H9 (cell line): ENCODE measurements at regions not wholly inside any gene's neighbourhood (a gene's known extent, or its start where the extent isn't known, plus 50 kb on each side); places are given as distances from the start of the nearest gene placed in this dataset.

Source experiments
- DNase-seq: peaks from one replicate; pipeline ENCODE4 v3.0.0-alpha.2; 2017
- H2AFZ ChIP-seq: one replicate; pipeline ENCODE4 v1.6.1; 2013; ENCODE audit warnings: mild to moderate bottlenecking, low read length, control low read depth, moderate library complexity
- H2AK5ac ChIP-seq: 2 replicates; pipeline ENCODE4 v1.6.1; 2013; ENCODE audit warnings: low read length, control low read depth, mixed read lengths; ENCODE audit not compliant: insufficient read length
- H2BK120ac ChIP-seq: one replicate; pipeline ENCODE4 v1.6.1; 2013; ENCODE audit warnings: low read depth, mild to moderate bottlenecking, low read length, control low read depth, inconsistent platforms; ENCODE audit not compliant: poor library complexity, severe bottlenecking
- H2BK12ac ChIP-seq: 2 replicates; pipeline ENCODE4 v1.6.1; 2013; ENCODE audit warnings: low read length, control low read depth, mixed read lengths, low read depth; ENCODE audit not compliant: insufficient read length
- H2BK15ac ChIP-seq: 2 replicates; pipeline ENCODE4 v1.6.1; 2013; ENCODE audit warnings: low read depth, low read length, control low read depth
- H2BK20ac ChIP-seq: one replicate; pipeline ENCODE4 v1.6.1; 2013; ENCODE audit warnings: low read depth, mild to moderate bottlenecking, low read length, control low read depth, inconsistent platforms; ENCODE audit not compliant: poor library complexity, severe bottlenecking
- H2BK5ac ChIP-seq: 2 replicates; pipeline ENCODE4 v1.6.1; 2013; ENCODE audit warnings: low read length, control low read depth, mixed read lengths; ENCODE audit not compliant: insufficient read length
- H3K14ac ChIP-seq: 2 replicates; pipeline ENCODE4 v1.6.1; 2013; ENCODE audit warnings: low read length, control low read depth; ENCODE audit not compliant: insufficient read depth
- H3K18ac ChIP-seq: 2 replicates; pipeline ENCODE4 v1.6.1; 2013; ENCODE audit warnings: low read depth, mild to moderate bottlenecking, mixed read lengths, low read length, control low read depth; ENCODE audit not compliant: insufficient read length
- H3K23ac ChIP-seq: 2 replicates; pipeline ENCODE4 v1.6.1; 2013; ENCODE audit warnings: low read length, control low read depth, mixed read lengths, low read depth; ENCODE audit not compliant: insufficient read length
- H3K23me2 ChIP-seq: 2 replicates; pipeline ENCODE4 v1.6.1; 2013; ENCODE audit warnings: low read depth, mild to moderate bottlenecking, mixed read lengths, low read length, control low read depth; ENCODE audit not compliant: insufficient read length, poor library complexity, severe bottlenecking
- H3K27ac ChIP-seq: 2 replicates; pipeline ENCODE4 v1.5.1; 2013; ENCODE audit warnings: low read length, control low read depth, mixed read lengths, low read depth; ENCODE audit not compliant: insufficient read length
- H3K27me3 ChIP-seq: 2 replicates; pipeline ENCODE4 v1.6.1; 2013; ENCODE audit warnings: low read length, control low read depth, inconsistent platforms; ENCODE audit not compliant: insufficient read depth
- H3K4ac ChIP-seq: 2 replicates; pipeline ENCODE4 v1.6.1; 2013; ENCODE audit warnings: low read depth, mild to moderate bottlenecking, control low read depth, inconsistent platforms, low read length, moderate library complexity
- H3K4me1 ChIP-seq: 2 replicates; pipeline ENCODE4 v1.6.1; 2013; ENCODE audit warnings: low read length, control low read depth, inconsistent platforms; ENCODE audit not compliant: insufficient read depth
- H3K4me2 ChIP-seq: 2 replicates; pipeline ENCODE4 v1.6.1; 2013; ENCODE audit warnings: low read length, control low read depth, mixed read lengths; ENCODE audit not compliant: insufficient read length, insufficient read depth
- H3K56ac ChIP-seq: 2 replicates; pipeline ENCODE4 v1.6.1; 2013; ENCODE audit warnings: low read depth, mild to moderate bottlenecking, mixed read lengths, low read length, control low read depth; ENCODE audit not compliant: insufficient read length
- H3K79me1 ChIP-seq: 2 replicates; pipeline ENCODE4 v1.6.1; 2013; ENCODE audit warnings: low read depth, mild to moderate bottlenecking, moderate library complexity, low read length, control low read depth, inconsistent platforms; ENCODE audit not compliant: insufficient read depth, poor library complexity, severe bottlenecking
- H3K79me2 ChIP-seq: 2 replicates; pipeline ENCODE4 v1.6.1; 2013; ENCODE audit warnings: low read length, control low read depth, inconsistent platforms; ENCODE audit not compliant: insufficient read depth
- H3K9ac ChIP-seq: 2 replicates; pipeline ENCODE4 v1.6.1; 2013; ENCODE audit warnings: low read length, control low read depth, mixed read lengths; ENCODE audit not compliant: insufficient read length; ENCODE audit errors: extremely low read depth
- H3K9me3 ChIP-seq: one replicate; pipeline ENCODE4 v1.6.1; 2013; ENCODE audit warnings: low read depth, low read length, inconsistent platforms; ENCODE audit not compliant: control insufficient read depth
- H3T11ph ChIP-seq: one replicate; pipeline ENCODE4 v1.6.1; 2013; ENCODE audit warnings: mild to moderate bottlenecking, low read length, control low read depth, inconsistent platforms
- H4K20me1 ChIP-seq: one replicate; pipeline ENCODE4 v1.6.1; 2013; ENCODE audit not compliant: control insufficient read depth, insufficient read length, insufficient read depth
- H4K5ac ChIP-seq: 2 replicates; pipeline ENCODE4 v1.6.1; 2013; ENCODE audit warnings: low read depth, mild to moderate bottlenecking, mixed read lengths, low read length, control low read depth; ENCODE audit not compliant: insufficient read length
- H4K8ac ChIP-seq: replicated peaks from 2 replicates; pipeline ENCODE4 v1.6.1; 2013; ENCODE audit warnings: low read length, control low read depth, mixed read lengths, low read depth; ENCODE audit not compliant: insufficient read length
- H4K91ac ChIP-seq: 2 replicates; pipeline ENCODE4 v1.6.1; 2013; ENCODE audit warnings: low read depth, mild to moderate bottlenecking, moderate library complexity, mixed read lengths, low read length, control low read depth; ENCODE audit not compliant: insufficient read length
- H3K27ac Mint-ChIP-seq, 3 experiments: 2 replicates in 2 of 3; 3 replicates in 1 of 3; pipeline ENCODE4 v1.8.0; 2020 to 2021; ENCODE audit warnings: mixed read lengths in 3 of 3, mild to moderate bottlenecking in 1 of 3, moderate library complexity in 1 of 3
- H3K27me3 Mint-ChIP-seq: 2 replicates; pipeline ENCODE4 v1.8.0; 2021; ENCODE audit warnings: low read depth, mild to moderate bottlenecking, moderate library complexity, mixed read lengths
- H3K36me3 Mint-ChIP-seq, 3 experiments: 2 replicates in 2 of 3; 3 replicates in 1 of 3; pipeline ENCODE4 v1.8.0; 2020 to 2021; ENCODE audit warnings: low read depth in 3 of 3, mixed read lengths in 3 of 3; ENCODE audit not compliant: insufficient read depth in 1 of 3
- H3K4me1 Mint-ChIP-seq, 2 experiments: 2 replicates each; pipeline ENCODE4 v1.8.0; 2020; ENCODE audit warnings: mixed read lengths in 2 of 2
- H3K4me3 Mint-ChIP-seq, 2 experiments: 2 replicates in 1 of 2; 3 replicates in 1 of 2; pipeline ENCODE4 v1.8.0; 2020 to 2021; ENCODE audit warnings: mild to moderate bottlenecking in 2 of 2, mixed read lengths in 2 of 2, moderate library complexity in 1 of 2
- H3K9me3 Mint-ChIP-seq, 2 experiments: 2 replicates in 1 of 2; 3 replicates in 1 of 2; pipeline ENCODE4 v1.8.0; 2020; ENCODE audit warnings: mild to moderate bottlenecking in 2 of 2, mixed read lengths in 2 of 2, moderate library complexity in 1 of 2
- WGBS: extraction: QIAGEN DNeasy Blood & Tissue Kit; methylation state at CpG from one replicate; pipeline ENCODE4 v1.1.7; 2013; ENCODE audit warnings: missing lambda C conversion rate, low lambda C conversion rate, mixed read lengths; ENCODE audit not compliant: insufficient read length; ENCODE audit errors: extremely low coverage; 5-methylcytosine and 5-hydroxymethylcytosine counted together
- TF ChIP-seq, protein P1 (sequence below): fragments of 200-600 bp; sonication (generic); conservative IDR thresholded peaks from 3 replicates; pipeline ENCODE4 v1.8.0; 2021; ENCODE audit warnings: antibody characterized with exemption, mild to moderate bottlenecking

DNA sequence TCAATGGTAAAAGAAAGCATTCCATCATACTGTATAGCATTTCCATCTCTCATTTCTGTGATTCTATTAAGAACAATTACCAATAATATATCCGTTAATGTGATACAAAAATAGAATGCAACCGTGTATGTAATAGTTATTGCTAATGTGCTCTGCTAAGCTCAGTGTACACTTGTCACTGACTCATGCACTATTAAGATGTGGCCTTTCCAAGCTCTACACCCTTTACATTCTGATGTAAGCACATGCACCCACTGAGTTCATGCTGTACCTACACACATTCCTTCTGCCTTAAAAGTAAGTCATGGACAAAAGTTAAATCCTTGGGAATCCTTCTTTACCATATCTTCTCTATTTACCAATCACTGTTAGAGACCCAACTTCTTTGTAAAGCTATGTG lies 319.1 kb downstream of the ZSWIM6 start:
- Histone ChIP-seq H2AK5ac (no peak overlapping the region), H3K4me2 (no peak overlapping the region), H4K91ac (no peak overlapping the region), H3K79me1 (no peaks in the 10 kb centered on the region), H3T11ph (no peak overlapping the region), H2BK20ac (no peak overlapping the region), H4K20me1 (no peaks in the 10 kb centered on the region), H2BK15ac (no peak overlapping the region), H3K27ac (no peak overlapping the region), H3K9ac (no peak overlapping the region), H2BK120ac (no peak overlapping the region), H3K23me2 (no peaks in the 10 kb centered on the region), H3K4ac (no peak overlapping the region), H3K56ac (no peak overlapping the region), H2AFZ (no peak overlapping the region), H2BK5ac (no peak overlapping the region), H3K4me1 (no peaks in the 10 kb centered on the region; the same call in 1 of the 2 replicates), H3K79me2 (no peaks in the 10 kb centered on the region), H3K18ac (no peak overlapping the region), H4K8ac (no peak overlapping the region), H3K27me3 (no peaks in the 10 kb centered on the region), H3K14ac (no peak overlapping the region), H3K23ac (no peak overlapping the region), H3K9me3 (no peaks in the 10 kb centered on the region), H2BK12ac (no peak overlapping the region), H4K5ac (no peak overlapping the region)
- TF ChIP-seq, protein P1, sequence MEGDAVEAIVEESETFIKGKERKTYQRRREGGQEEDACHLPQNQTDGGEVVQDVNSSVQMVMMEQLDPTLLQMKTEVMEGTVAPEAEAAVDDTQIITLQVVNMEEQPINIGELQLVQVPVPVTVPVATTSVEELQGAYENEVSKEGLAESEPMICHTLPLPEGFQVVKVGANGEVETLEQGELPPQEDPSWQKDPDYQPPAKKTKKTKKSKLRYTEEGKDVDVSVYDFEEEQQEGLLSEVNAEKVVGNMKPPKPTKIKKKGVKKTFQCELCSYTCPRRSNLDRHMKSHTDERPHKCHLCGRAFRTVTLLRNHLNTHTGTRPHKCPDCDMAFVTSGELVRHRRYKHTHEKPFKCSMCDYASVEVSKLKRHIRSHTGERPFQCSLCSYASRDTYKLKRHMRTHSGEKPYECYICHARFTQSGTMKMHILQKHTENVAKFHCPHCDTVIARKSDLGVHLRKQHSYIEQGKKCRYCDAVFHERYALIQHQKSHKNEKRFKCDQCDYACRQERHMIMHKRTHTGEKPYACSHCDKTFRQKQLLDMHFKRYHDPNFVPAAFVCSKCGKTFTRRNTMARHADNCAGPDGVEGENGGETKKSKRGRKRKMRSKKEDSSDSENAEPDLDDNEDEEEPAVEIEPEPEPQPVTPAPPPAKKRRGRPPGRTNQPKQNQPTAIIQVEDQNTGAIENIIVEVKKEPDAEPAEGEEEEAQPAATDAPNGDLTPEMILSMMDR = no peak
- peaks cover 5 to 7% of the 10 kb centered on the region in 2 experiments; a peak in 3 of 4 replicates for H3K4me1 Mint-ChIP-seq
- H3K27me3 Mint-ChIP-seq = no peaks in the 10 kb centered on the region
- no peaks in the 10 kb centered on the region; a peak in 1 of 5 replicates for H3K9me3 Mint-ChIP-seq
- H3K36me3 Mint-ChIP-seq = no peaks in the 10 kb centered on the region
- no peak overlapping the region for H3K4me3 Mint-ChIP-seq
- DNase-seq = no peak
- no CpG with 5 or more reads among the region's 2 CpGs for WGBS
- H3K27ac Mint-ChIP-seq = no peak overlapping the region
